SW 1271 (cell line): ENCODE measurements at regions not wholly inside any gene's neighbourhood (a gene's known extent, or its start where the extent isn't known, plus 50 kb on each side); places are given as distances from the start of the nearest gene placed in this dataset.

Experiments
- DNase-seq, 2 experiments: peaks; one replicate each; lab custom pipeline; 2025; lab: John Stamatoyannopoulos, UW

GRCh38 chr11:116077092-116077491 lies 572.9 kb upstream of the CADM1 start:
- DNase-seq, result no peak

GRCh38 chr11:116073854-116074837 lies 569.9 kb upstream of the CADM1 start:
- DNase-seq, result no peak

DNA sequence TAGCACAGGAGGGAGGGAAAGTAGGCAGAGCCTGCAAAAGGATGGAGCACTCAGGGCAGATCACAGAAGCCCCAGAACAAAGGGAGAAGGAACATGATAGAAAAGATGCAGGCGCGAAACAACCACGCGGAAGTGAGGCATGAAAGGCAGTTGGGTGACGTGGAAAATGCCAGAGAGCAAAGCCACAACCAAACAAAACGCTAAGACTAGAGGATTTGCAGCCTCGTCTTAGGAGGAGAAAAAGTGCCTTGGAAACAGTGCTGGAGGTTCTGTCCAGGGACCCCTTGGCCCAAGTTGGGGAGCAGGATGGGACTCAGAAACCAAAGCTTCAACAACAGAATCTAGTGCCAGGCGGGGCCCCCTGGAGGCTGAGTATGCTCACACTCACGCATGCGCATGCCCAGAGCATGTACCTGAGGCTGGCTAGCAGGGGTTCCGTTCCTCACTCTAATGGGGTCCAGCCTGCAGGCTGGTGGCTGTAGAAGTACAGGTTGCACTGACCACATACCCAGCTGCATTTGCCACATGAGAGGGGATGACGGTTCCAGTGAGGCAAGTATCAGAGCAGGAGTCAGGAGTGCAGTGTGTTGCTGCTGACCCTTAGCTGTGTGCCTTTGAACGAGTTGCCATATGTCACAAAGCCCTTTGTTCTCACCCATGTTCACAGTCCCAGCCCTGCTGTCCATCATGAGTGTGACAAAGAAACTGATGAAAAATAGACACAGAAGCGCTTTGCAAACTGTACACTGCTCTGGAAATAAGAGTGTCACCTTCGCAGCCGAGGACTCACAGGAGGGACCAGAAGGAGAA lies 568.6 kb upstream of the CADM1 start:
- no peak for DNase-seq

DNA sequence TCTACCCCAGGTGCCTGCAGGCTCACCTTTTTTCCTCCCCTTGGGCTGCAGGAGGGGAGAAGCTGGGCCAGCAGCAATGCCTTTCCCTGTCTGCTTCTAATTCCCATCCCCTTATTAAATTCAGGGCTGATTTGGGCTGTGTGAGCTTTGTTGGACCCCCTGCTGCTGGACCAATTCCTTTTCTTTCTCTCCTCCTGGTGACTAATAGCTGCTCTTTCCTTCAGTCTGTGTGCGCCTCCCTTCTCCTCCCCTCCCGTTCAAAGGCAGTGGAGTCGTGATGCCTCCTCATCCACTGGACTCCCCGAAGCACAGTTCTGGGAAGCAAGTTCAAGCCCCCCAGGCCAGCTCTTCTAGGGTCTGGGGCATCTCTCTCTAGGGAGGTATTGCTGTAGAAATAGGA lies 567.9 kb upstream of the CADM1 start:
- DNase-seq, result no peak

DNA sequence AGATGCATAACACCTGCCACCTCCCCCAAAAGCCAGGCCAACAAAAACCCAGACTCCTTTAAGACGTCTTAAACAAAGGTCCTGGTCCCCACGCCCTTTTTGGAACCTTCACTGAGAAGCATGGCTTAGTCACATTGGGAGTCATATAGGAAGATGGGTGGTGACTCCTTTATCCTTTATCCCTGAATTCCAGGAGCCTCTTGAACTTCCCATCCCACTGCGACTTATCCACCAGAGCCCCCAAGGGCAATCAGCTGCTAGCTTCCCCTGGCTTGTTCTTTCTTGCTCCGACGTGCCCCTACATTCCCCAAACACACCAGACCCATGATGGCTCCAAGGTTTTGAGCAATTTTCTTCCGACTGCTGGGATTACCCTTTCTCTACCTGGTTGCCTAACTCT lies 567.0 kb upstream of the CADM1 start:
- DNase-seq, result no peak

DNA sequence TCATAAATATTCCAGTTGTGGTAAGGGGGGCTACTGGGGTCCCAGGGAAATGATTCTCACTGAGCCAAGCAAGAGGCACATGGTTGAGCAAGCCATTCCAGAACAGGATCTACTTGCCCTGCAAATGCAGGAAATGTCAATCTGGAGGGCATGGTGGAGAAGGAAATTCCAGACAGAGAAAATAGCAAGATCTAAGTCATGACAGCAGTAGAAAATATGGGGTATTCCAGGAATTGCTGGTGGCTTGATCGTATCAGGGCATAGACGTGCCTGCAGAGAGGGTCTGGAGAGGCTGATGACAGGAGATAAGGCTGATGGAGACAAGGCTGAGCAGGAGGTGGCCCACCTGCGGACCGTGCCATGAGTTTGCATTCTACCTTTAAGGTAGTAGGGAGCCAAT lies 566.3 kb upstream of the CADM1 start:
- no peak for DNase-seq

GRCh38 chr11:116066777-116067176 lies 562.6 kb upstream of the CADM1 start:
- no peak for DNase-seq

- no peak for DNase-seq
Observed at GRCh38 chr11:116065986-116066385, 561.8 kb upstream of the CADM1 start.

DNA sequence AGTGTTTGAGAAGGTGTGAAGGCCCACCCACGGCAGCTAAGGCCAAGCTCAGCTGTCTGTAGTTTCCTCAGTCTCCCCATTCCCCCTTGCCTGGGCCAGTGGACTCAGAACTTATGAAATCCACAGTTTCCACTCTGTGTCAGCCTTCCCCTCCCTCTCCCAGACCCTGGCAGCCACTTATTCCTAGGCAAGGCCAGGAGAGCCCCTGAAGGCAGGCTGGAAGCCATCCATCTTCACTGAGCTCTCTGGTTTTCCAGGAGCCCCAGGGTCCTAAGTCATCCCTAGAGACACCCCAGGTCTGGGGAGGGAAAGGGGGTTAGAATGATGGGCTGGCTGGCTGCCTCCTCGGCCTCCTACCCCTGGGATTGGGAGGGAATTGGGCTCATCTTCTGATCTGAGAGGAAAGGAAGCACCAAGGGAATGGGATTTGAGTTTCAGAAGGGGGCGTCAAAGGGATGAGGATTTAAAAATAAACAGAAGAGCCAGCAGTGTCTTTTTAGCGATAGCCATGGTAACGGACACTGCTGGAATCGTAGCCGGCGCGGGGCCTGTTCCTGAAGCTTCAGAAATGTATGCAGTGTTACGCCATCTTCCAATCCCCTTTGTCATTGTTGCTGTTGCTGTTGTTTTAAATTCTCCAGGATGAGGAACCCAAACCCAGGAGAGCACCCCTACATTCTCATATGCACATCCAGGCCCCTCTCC lies 561.1 kb upstream of the CADM1 start:
- no peak for DNase-seq

GRCh38 chr11:116062490-116063171 lies 558.4 kb upstream of the CADM1 start:
- no peak for DNase-seq

DNA sequence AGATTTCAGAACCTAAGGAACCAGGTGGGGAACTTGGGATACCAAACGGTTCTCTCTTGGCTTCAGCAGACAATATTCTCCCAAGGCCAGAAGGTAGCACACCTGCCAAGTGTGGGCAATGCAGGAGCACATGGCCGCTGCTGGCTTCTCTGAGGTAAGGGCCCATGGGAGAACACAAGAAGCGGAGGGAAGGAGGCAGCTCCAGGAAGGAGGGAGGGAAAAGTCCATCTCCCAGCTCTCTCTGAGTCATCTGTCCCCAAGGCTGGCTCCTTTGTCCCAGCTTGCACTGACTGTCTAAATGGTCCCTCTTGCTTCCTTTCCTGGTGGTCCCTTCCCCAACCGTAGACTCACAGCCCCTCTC lies 557.9 kb upstream of the CADM1 start:
- DNase-seq, result no peak

DNA sequence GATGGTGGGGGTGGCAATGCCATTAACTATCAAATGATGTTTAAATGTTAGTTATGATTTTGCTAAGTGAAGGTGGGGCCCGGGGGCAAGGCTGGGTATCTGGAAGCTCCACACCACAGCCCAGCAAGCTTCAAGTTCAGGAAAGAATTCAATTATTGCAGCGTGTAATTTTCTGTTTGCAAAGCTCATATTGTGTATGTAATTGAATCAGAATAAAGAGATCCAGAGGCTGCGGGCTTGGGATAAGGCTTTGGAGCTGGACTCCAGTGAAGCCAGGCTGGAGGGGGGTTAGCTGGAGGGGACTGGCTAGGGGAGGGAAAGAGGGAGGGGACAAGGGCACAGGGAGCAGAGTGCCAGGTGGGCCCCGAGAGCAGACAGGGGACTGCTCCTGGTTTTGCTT lies 557.1 kb upstream of the CADM1 start:
- no peak for DNase-seq

- DNase-seq, result no peak
Observed at GRCh38 chr11:116059919-116060318, 555.7 kb upstream of the CADM1 start.

DNA sequence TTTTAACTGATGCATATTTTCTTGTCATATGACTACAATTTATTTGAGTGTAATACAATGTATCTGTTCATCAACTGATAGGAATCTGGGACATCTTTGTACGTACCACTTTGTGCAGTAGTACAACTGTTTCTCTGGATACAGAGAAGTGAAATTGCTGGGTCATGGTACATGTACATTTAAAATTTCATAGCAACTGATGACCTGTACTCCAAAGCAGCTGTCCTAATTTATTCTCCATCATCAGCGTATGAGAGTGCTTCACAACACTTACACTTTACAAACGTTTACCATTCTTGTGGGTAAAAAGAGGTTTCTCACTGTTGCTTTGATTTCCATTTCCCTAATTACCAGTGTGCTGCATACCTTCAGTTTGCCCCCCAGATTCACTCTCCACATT lies 552.8 kb upstream of the CADM1 start:
- DNase-seq, result no peak

DNA sequence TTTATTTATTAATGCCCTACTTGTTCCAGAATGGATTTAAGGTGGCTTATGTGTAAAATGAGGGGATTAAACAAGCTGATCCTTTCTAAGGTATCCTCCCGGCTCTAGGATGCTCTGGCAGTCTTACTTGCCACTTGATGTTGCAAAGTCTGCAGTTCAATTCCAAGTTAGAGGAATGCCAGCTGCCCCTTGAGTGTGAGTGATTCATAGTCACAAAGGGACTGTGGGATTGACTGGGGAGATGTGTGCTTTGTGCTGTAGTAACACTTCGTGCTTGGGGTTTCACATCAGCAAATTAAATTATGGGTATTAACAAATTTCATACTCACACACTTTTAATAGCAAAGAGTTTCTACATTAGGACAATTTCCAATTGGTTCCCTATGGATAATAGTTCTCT lies 550.8 kb upstream of the CADM1 start:
- DNase-seq, result no peak

DNA sequence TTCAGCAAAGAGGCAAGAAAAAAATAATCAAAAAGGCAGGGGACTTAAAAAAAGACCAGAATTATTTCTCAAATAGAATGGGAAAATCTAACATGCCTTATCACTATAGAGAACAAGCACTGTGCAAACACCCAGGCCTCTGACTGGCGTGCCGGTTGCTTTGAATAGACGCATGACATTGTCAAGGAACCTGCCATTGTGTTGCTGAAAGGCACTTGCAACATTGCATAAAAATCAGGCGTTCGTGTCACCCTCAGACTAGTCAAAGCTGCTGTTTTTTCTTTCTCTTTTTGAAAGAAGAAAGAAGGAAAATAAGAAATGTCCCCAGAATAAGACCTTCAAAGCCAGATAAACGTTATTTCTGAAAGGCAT lies 549.3 kb upstream of the CADM1 start:
- no peak for DNase-seq

DNA sequence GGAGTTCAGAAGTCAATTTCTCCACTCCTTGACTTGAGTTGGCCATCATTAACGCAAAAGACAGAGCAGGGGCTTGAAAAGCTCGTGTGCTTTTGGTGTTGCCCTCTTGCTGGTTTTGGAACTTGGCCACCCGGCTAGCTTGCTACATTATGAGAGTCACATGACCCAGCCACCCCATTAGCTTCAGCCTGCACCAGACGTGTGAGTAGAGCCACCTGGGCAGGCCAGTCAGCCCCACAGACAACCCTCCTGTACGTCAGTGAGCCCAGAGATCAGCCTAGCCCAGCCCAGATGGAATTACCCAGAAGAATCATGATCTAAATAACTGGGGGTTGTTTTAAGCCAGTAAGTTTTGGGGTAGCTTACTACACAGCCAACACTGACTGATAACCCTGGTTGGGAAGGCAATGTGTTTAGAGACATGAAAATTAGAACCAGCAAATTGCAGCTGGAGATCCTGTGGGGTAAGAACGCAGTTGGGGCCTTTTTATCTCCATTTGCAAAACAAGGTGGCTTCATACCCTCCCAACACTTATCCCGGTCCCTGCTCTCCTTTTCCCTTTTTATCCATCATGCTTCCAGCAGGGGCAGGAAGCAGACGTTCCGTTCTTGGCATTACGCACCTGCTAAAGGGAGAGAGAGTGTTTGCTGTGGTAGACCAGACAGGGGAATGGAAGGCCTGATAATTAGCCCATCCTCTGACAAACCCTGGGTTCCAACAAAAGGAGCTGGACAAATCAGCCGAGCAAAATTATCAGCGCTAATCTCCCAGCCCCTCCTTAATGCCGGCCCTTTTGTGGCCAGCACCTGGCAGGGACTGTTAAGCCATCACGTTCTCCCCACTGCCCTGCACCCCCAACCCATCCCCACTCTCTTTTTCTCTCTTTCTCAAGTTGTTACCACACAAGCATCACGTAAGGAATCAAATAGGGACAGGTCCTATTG lies 548.7 kb upstream of the CADM1 start:
- no peak for DNase-seq

DNA sequence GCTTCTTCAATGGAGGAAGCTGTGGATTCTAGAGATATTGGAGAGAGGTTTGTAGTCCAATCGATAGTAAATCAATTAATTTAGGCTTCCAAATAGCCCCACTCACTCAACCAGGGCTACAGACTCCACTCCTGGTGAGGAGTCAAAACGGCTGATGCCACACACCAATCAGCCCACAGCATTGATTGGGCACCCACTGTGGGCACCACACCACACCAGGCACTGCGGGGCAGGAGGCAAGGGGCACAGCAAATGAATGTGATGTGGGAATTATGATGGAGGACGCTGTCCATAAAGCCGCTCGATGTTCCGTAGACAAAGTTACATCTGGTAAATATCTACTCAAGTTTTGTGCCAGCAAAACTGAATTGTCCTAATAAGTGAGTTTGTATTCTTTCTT lies 547.3 kb upstream of the CADM1 start:
- no peak for DNase-seq

DNA sequence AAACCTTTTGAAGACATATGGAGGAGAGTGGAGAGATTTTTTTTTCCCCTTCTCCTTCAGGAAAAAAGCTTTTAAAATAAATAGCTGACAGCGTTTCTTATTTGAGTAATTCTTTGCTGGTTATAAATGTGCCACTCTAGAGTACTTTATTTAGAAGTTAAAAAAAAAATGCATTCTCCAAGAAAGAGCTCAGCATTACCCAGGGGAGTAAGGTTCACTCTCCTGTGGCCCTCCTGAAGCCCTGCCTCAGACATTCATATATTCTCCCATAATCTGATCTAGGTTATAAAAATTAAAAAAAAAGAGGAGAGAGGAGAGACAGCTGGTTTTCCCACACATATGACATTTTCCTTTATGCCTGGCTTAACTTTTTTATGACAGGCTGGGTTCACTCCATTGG lies 545.2 kb upstream of the CADM1 start:
- DNase-seq, result no peak

DNA sequence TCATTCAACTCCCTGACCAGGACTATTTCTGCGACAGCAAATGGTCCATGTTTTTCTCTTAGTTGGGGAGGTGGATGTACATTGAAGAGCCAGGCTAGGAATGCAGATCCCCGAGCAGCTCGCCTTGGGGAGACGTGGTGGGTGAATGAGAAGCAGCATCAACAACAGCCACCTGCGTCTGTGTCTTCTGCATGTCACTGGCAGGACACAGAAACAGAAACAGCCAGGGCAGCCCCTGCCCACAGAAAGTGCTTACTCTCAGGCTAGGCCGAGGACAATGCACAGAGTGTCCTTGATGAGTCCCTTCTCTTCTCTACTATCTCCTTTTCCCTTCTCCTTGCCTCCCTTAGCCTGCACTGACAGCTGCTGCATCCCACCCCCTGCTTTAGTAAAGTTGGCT lies 541.9 kb upstream of the CADM1 start:
- DNase-seq, result no peak

DNA sequence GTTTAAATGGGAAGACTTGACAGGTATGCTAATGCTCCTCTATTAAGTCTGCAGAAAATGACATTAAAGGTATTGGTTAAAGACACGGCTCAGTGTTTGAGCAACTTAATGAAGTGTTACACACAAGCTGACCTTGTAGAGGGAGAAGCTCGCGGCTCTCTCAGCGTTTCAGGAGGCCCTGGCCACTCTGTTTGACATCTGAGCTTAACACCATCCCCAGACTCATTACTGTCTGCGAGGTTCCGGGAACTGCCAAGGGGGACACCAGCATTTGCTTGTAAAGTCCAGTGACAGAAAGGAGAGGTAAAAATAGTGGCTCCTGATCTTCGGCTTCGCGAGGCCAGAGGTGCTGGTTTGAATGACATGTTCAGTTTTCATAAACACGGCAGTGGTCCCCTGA lies 540.7 kb upstream of the CADM1 start:
- DNase-seq, result no peak
